Endothelial cell (in vitro differentiated cells): ENCODE measurements at regions not wholly inside any gene's neighbourhood (a gene's known extent, or its start where the extent isn't known, plus 50 kb on each side); places are given as distances from the start of the nearest gene placed in this dataset.

Experiments used
- DNase-seq: peaks from one replicate; pipeline ENCODE4 v3.0.0; 2021; ENCODE audit warnings: low spot score
- H3K27ac Mint-ChIP-seq: one replicate; pipeline ENCODE4 v1.8.0; 2021; ENCODE audit warnings: mixed read lengths, inconsistent platforms; ENCODE audit not compliant: unreplicated experiment
- H3K27me3 Mint-ChIP-seq: one replicate; pipeline ENCODE4 v1.8.0; 2021; ENCODE audit warnings: mild to moderate bottlenecking, moderate library complexity, mixed read lengths, inconsistent platforms; ENCODE audit not compliant: unreplicated experiment
- H3K36me3 Mint-ChIP-seq: one replicate; pipeline ENCODE4 v1.8.0; 2021; ENCODE audit warnings: mild to moderate bottlenecking, low read depth, mixed read lengths, inconsistent platforms; ENCODE audit not compliant: unreplicated experiment
- H3K4me1 Mint-ChIP-seq: one replicate; pipeline ENCODE4 v1.8.0; 2021; ENCODE audit warnings: mild to moderate bottlenecking, mixed read lengths, inconsistent platforms; ENCODE audit not compliant: unreplicated experiment
- H3K4me3 Mint-ChIP-seq: one replicate; pipeline ENCODE4 v1.8.0; 2021; ENCODE audit warnings: mild to moderate bottlenecking, mixed read lengths, inconsistent platforms; ENCODE audit not compliant: unreplicated experiment
- H3K9me3 Mint-ChIP-seq: one replicate; pipeline ENCODE4 v1.8.0; 2021; ENCODE audit warnings: mixed read lengths, inconsistent platforms; ENCODE audit not compliant: unreplicated experiment
- TF ChIP-seq, protein P1 (sequence below): fragments of 200-600 bp; sonication (generic); IDR thresholded peaks from one replicate; pipeline ENCODE4 v1.5.0; 2021; ENCODE audit warnings: antibody characterized with exemption; ENCODE audit not compliant: unreplicated experiment

DNA sequence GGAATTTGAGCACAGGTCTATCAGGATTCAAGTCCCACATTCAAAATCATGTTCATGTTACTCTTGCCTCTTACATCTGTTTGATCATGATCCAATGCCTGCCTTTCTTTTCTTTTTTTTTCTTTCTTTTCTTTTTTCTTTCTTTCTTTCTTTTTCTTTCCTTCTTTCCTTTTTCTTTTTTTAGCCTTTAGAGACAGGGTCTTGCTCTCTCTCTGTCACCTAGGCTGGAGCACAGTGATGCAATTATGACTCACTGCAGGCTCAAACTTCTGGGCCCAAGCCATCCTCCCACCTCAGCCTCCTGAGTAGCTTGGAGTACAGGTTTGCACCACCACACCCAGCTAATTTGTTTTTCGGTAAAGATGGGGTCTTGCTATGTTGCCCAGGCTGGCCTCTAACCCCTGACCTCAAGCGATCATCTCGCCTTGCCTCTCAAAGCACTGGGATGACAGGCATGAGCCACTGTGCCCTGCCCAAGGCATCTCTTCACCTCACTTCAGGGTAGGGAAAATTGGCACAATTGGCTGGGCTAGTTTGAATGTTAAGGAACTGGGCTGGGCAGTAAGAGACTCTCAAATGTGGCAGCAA, 359.2 kb downstream of the FBXW7 start:
- no peaks in the 10 kb centered on the region for H3K4me1 Mint-ChIP-seq
- no peak overlapping the region for H3K4me3 Mint-ChIP-seq
- H3K36me3 Mint-ChIP-seq: no peaks in the 10 kb centered on the region
- DNase-seq: no peak
- H3K27me3 Mint-ChIP-seq: peaks cover 2% of the 10 kb centered on the region
- TF ChIP-seq, protein P1, sequence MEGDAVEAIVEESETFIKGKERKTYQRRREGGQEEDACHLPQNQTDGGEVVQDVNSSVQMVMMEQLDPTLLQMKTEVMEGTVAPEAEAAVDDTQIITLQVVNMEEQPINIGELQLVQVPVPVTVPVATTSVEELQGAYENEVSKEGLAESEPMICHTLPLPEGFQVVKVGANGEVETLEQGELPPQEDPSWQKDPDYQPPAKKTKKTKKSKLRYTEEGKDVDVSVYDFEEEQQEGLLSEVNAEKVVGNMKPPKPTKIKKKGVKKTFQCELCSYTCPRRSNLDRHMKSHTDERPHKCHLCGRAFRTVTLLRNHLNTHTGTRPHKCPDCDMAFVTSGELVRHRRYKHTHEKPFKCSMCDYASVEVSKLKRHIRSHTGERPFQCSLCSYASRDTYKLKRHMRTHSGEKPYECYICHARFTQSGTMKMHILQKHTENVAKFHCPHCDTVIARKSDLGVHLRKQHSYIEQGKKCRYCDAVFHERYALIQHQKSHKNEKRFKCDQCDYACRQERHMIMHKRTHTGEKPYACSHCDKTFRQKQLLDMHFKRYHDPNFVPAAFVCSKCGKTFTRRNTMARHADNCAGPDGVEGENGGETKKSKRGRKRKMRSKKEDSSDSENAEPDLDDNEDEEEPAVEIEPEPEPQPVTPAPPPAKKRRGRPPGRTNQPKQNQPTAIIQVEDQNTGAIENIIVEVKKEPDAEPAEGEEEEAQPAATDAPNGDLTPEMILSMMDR: no peak
- H3K27ac Mint-ChIP-seq: no peak overlapping the region
- H3K9me3 Mint-ChIP-seq: no peaks in the 10 kb centered on the region

DNA sequence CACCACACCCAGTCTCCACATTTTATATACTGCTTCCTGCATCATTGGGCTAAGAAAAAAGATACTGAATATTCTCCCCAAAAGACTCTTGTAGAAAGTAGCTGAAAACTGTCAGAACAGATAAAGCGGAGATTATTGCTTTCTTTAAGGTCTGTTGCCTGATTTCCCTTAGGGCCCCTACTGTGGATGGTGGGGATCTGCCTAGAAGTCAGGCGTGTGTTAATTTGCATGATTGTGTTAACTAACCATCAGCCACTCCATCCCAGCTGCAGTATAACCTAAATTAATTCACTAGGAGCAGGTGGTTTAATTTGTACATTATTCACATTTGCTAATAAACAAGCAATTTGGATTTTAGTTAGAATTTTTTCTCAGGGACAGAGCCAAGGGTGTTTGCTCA, 360.3 kb downstream of the FBXW7 start:
- H3K27me3 Mint-ChIP-seq: peaks cover 2% of the 10 kb centered on the region

DNA sequence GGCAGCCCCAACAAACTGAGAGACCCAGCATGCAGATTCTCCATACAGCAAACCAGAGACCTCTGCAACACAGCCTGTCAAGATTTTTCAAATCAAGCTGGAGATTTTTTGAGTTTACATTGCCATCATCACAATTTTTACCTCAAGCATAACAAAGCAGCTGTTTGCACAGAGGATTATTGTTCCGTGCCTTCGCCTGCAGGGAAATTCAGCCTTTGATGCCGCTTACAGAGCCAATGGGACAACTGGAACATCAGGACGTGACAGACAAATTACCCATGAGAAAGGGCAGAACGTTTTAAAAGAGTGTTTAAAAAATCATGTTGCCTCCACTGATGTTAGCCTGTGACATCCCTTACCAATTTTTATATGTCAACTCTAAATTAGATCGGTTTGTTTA, 363.7 kb downstream of the FBXW7 start:
- DNase-seq: no peak
- Mint-ChIP-seq H3K27ac (no peak overlapping the region), H3K4me1 (no peaks in the 10 kb centered on the region), H3K9me3 (no peaks in the 10 kb centered on the region), H3K36me3 (no peaks in the 10 kb centered on the region), H3K4me3 (no peak overlapping the region), H3K27me3 (peaks cover 2% of the 10 kb centered on the region)
- TF ChIP-seq, protein P1: no peak

More for the DNA sequence above, 360.3 kb downstream of the FBXW7 start:
- no peak for DNase-seq
- Mint-ChIP-seq H3K4me3 (no peak overlapping the region), H3K27ac (no peak overlapping the region), H3K9me3 (no peaks in the 10 kb centered on the region), H3K4me1 (no peaks in the 10 kb centered on the region), H3K36me3 (no peaks in the 10 kb centered on the region)
- TF ChIP-seq, protein P1: no peak

DNA sequence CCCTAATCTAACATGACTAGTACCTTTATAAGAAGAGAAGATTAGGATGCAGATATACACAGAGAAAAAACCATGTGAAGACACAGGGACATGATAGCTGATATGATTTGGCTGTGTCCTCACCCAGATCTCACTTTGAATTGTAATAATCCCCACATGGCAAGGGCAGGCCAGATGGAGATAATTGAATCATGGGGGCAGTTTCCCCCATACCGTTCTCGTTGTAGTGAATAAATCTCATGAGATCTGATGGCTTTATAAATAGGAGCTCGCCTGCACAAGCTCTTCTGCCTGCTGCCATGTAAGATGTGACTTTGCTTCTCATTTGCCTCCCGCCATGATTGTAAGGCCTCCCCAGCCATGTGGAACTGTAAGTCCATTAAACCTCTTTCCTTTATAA, 364.3 kb downstream of the FBXW7 start:
- DNase-seq: no peak
- Mint-ChIP-seq H3K36me3 (no peaks in the 10 kb centered on the region), H3K9me3 (no peaks in the 10 kb centered on the region), H3K27ac (no peak overlapping the region), H3K4me3 (no peak overlapping the region), H3K4me1 (no peaks in the 10 kb centered on the region), H3K27me3 (peaks cover 2% of the 10 kb centered on the region)
- TF ChIP-seq, protein P1: no peak

DNA sequence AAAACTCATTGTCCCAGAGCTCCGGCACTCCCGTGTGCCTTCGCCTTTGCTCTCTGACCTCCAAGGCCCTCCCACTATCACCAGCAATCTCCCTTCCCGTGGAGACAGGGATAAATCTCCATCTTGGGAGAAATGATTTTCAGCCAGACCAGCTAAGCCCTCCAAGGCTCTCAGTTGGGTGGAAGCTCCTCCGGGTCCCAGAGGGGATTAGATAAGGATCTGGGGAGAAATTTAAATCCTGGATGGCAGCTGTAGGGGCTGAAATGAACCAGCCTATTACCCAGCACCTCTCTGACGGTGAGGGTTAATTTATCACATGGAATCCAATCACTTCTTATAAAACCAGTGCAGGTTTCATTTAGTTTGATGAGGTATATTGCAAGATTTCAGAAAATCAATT, 366.2 kb downstream of the FBXW7 start:
- TF ChIP-seq, protein P1: no peak
- no peak overlapping the region for H3K4me3 Mint-ChIP-seq
- no peaks in the 10 kb centered on the region for H3K4me1 Mint-ChIP-seq
- no peaks in the 10 kb centered on the region for H3K36me3 Mint-ChIP-seq
- no peaks in the 10 kb centered on the region for H3K27me3 Mint-ChIP-seq
- no peaks in the 10 kb centered on the region for H3K9me3 Mint-ChIP-seq
- H3K27ac Mint-ChIP-seq: no peak overlapping the region
- DNase-seq: no peak
